DND-41 (cell line): ENCODE measurements at regions not wholly inside any gene's neighbourhood (a gene's known extent, or its start where the extent isn't known, plus 50 kb on each side); places are given as distances from the start of the nearest gene placed in this dataset.

Experiments
- CTCF ChIP-seq: IDR thresholded peaks from 2 replicates; pipeline ENCODE4 v1.5.1; 2012; ENCODE audit warnings: borderline replicate concordance, low read length, moderate library complexity, mild to moderate bottlenecking; ENCODE audit not compliant: poor library complexity, severe bottlenecking; ENCODE audit errors: extremely low read depth
- EZH2 ChIP-seq: IDR thresholded peaks from 3 replicates; pipeline ENCODE4 v1.6.1; 2012; ENCODE audit warnings: borderline replicate concordance, low read depth, mild to moderate bottlenecking, moderate library complexity, low read length, inconsistent platforms; ENCODE audit not compliant: severe bottlenecking

GRCh38 chr16:51442141-51442870, 291.2 kb upstream of the SALL1 start:
- no peak for TF ChIP-seq CTCF
- TF ChIP-seq EZH2: no peak
